Coronary artery (tissue), 2 donors: ENCODE measurements at regions not wholly inside any gene's neighbourhood (a gene's known extent, or its start where the extent isn't known, plus 50 kb on each side); places are given as distances from the start of the nearest gene placed in this dataset.

ENCODE experiments used
- DNase-seq: peaks from one replicate; pipeline ENCODE4 v3.0.0-alpha.2; 2017; ENCODE audit warnings: low spot score
- H3K27ac ChIP-seq, 2 donors: fragments of 200-600 bp; sonication (generic); one replicate each; pipeline ENCODE4 v1.5.1; 2016 to 2019
- H3K4me3 ChIP-seq: fragments of 200-600 bp; sonication (generic); 2 replicates; pipeline ENCODE4 v1.5.1; 2016; ENCODE audit warnings: mild to moderate bottlenecking, moderate library complexity
- TF ChIP-seq, protein P1 (sequence below): fragments of 200-600 bp; sonication (generic); IDR thresholded peaks from one replicate; pipeline ENCODE4 v1.5.1; 2019; ENCODE audit warnings: antibody characterized with exemption

- Histone ChIP-seq H3K27ac (no peak overlapping the region), H3K4me3 (no peak overlapping the region)
- no peak for DNase-seq
- TF ChIP-seq, protein P1, sequence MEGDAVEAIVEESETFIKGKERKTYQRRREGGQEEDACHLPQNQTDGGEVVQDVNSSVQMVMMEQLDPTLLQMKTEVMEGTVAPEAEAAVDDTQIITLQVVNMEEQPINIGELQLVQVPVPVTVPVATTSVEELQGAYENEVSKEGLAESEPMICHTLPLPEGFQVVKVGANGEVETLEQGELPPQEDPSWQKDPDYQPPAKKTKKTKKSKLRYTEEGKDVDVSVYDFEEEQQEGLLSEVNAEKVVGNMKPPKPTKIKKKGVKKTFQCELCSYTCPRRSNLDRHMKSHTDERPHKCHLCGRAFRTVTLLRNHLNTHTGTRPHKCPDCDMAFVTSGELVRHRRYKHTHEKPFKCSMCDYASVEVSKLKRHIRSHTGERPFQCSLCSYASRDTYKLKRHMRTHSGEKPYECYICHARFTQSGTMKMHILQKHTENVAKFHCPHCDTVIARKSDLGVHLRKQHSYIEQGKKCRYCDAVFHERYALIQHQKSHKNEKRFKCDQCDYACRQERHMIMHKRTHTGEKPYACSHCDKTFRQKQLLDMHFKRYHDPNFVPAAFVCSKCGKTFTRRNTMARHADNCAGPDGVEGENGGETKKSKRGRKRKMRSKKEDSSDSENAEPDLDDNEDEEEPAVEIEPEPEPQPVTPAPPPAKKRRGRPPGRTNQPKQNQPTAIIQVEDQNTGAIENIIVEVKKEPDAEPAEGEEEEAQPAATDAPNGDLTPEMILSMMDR: no peak
Measured at GRCh38 chr9:18036422-18037187, 437.3 kb upstream of the ADAMTSL1 start.

DNA sequence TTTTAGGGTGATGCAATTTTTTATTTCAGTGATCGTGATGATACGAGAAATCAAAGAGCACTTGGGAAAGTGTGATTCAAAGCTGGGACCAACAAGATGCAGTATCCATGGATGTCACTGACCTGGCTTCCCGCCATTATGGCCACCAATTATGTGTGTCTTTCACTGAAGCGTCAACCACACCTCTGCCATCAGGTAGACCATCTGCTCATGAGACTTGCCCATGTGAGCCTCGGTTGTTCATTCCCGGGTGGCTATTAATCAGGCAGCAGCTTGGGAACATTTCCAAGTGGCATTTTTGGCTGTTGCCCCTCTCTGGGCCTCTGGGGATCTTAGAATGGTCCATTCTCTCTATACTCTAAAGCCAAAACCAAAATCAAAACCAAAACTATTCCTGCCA is 436.0 kb upstream of the ADAMTSL1 start:
- DNase-seq: no peak
- TF ChIP-seq, protein P1: no peak
- H3K4me3 ChIP-seq: no peak overlapping the region
- H3K27ac ChIP-seq: no peak overlapping the region

GRCh38 chr9:18040327-18040726 is 433.6 kb upstream of the ADAMTSL1 start:
- no peak for DNase-seq
- Histone ChIP-seq H3K27ac (no peak overlapping the region), H3K4me3 (no peak overlapping the region)
- TF ChIP-seq, protein P1: no peak

- H3K27ac ChIP-seq: no peak overlapping the region
- H3K4me3 ChIP-seq: no peak overlapping the region
- no peak for DNase-seq
- TF ChIP-seq, protein P1: no peak
Measured at GRCh38 chr9:18043978-18044377, 430.0 kb upstream of the ADAMTSL1 start.

DNA sequence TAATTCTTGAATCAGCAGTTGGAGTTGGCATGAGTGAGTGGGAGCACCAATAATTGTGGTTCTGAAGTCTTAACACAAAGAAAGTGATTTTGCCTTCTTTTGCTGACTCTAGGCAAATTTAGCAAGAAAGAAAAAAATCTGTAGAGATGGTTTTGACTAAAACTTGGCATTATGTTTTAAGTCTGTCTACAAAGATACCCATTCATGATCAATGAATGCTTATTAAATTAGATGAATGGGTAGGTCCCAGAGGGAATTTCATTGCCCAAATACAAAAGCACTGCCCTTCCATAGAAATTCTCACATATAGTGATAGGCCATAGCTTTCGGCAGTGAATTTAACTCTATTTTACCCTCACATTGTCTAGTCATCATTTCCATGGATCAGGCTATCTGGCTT is 428.6 kb upstream of the ADAMTSL1 start:
- H3K27ac ChIP-seq: no peak overlapping the region
- TF ChIP-seq, protein P1: no peak
- DNase-seq: no peak
- H3K4me3 ChIP-seq: no peak overlapping the region

DNA sequence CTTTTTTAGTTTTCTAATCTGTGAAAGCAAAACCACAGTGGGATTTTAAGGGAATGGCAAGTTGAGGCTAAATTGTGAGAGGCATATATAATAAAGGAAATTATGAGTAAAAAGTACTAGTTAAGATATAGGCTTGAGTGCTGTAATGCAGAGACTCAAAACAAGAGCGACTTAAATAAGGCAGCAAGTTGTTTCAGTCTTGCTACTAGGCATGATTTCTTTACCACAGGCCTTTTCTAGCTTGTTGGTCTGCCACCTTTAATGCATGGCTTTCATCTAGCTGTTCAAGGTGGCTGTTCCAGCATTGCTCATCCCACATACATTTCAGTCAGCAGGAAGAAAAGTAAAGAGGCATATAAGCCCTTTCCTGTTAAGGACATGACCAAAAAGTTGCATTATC is 427.9 kb upstream of the ADAMTSL1 start:
- Histone ChIP-seq H3K4me3 (no peak overlapping the region), H3K27ac (no peak overlapping the region)
- TF ChIP-seq, protein P1: no peak
- no peak for DNase-seq

DNA sequence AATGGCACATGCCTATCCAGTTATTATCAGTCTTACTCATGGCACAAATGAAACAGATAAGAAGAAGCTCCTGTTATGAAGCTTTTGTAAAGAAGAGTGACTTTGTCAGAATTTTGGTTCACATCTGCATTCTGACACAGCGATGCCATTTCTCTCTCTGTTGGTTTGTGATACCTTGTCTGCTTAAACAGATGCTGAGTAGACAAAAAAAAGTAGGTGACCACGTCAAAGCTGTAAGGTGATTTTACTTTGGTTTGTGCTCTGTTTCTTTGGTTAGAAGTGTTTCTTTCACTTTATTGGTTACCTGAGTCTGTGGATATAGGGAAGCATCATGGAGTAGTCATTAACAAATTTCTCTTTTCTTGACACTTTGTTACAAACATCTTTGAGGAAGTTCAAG is 422.3 kb upstream of the ADAMTSL1 start:
- H3K27ac ChIP-seq: no peak overlapping the region
- DNase-seq: no peak
- TF ChIP-seq, protein P1: no peak

More for the DNA sequence above, 422.3 kb upstream of the ADAMTSL1 start:
- no peak overlapping the region for H3K4me3 ChIP-seq
